GM18868 (cell line): ENCODE measurements at regions not wholly inside any gene's neighbourhood (a gene's known extent, or its start where the extent isn't known, plus 50 kb on each side); places are given as distances from the start of the nearest gene placed in this dataset.
"Not testable (repeated sequence)": the region's sequence is repeated elsewhere in the genome, so short reads cannot be mapped to it uniquely, and the experiment has no call there.

Experiments used
- ATAC-seq: cut with Tn5 transposase; IDR thresholded peaks from one replicate; pipeline ENCODE4 v1.9.1; 2021; ENCODE audit warnings: mild to moderate bottlenecking, moderate library complexity; ENCODE audit not compliant: unreplicated experiment

DNA sequence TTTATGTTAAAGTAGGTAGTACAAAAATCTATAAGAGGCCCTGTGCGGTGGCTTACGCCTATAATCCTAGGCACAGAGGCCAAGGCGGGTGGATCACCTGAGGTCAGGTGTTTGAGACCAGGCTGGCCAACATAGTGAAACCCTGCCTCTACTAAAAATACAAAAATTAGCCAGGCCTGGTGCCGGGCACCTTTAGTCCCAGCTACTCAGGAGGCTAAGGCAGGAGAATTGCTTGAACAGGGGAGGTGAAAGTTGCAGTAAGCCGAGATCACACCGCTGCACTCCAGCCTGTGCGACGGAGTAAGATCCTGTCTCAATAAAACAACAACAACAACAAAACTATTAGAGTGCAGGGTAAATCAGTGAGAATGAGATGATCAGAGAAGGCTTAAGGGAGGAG is 634.5 kb downstream of the NR2F1-AS1 start:
- ATAC-seq = no peak

DNA sequence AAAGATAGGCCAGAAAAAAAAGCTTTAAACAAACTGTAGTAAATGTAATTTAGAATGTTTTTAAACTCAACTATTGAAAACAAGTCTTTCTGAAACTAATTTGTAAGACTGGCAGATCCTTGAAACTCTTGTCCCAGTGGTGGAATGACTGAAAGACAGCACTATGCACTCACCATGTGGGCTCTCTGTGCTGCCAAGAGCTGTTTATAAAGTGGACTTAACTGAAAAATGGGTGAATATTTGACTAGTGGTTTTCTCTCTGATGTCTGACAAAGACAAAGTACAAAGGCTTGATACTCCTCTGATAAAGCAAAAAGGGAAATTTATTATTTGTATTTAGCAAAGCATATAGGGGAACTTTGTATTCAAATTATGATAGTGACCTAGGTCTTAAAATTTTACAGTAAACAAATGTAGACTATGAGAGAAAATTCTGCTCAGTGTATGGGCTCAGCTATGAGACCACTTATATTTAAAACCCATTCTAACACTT is 635.4 kb downstream of the NR2F1-AS1 start:
- no peak for ATAC-seq

DNA sequence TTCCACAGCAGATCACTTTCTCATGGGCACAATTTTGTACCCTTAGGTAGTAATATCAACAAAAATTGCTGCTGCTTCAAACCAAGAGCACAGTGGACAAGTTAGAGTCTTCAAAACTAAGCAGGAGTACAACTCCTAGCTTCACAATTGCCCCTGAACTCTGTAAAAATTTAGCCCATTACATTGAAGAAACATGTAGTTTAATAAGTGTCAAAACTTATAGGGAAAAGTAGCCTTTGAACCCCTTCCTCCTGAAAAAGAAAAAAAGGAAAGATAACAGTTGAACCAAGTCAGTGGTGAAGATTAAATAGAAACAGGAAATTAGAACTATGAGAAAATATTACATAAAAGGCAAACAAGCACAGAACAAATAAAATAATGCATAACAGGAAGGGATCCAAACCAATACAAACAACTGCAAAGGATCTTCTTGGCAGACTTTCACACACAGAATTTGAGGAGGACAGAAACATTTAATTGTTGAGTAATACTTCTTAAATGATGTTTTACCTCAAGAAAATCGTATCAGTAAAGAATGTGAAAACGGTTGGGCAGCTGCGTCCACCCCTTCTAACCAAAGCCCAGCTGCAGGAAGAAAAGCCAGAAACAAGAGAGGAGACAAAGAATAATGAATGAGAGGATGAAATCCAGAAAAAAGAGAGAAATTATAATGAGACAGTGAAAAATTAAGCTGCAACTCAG is 636.0 kb downstream of the NR2F1-AS1 start:
- no peak for ATAC-seq

DNA sequence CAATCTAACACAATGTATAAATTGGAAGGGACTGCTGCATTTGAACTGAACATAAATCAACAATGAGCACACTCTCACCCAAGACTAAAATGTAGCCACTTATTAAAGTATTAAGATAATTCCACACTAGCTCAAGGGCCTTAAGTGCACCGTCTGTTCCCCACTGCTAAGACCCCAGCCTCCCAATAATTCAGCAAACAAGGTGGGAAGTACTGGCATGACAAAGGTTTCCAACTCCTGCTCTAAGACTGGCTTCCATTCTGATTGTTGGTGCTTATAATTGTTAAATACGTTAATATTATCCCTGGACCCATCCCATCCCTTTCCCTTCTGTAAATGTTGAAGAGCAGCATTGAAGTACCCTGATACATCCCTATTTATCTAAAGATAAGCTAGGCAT is 636.7 kb downstream of the NR2F1-AS1 start:
- ATAC-seq = no peak

DNA sequence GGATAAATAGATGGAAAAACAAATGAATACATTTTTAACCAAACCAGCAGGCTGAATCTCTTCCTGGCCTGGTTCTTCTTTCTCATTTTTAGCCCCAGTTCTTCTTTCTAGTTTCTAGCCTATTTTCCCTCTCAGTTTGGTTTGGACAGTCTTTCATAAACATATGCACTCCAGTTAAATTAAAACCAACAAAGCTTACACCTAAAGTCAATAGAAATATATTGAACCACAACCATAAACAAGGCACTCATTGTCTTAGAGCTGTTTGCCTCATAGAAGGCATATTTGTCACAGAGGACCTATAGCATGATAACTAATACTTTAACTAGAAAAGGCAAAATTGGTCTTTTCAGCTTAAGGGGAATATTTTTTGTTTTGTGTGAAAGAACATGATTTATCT is 638.3 kb downstream of the NR2F1-AS1 start:
- ATAC-seq = no peak

DNA sequence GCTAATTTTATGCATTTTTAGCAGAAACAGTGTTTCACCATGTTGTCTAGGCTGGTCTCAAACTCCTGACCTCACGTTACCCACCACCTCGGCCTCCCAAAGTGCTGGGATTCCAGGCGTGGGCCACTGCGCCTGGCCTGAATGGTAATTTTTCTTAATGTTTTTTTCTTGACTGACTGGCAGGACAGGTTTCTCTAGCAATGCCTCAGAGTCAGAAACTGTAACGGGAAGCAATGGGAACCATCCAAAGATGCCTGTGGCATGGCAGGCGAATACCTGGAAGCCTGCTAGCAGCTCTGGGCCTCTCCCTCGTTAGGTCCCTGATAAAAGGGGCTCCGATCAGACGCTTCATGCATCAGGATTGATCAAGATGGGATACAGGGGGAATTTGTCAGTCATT is 639.2 kb downstream of the NR2F1-AS1 start:
- ATAC-seq = no peak

DNA sequence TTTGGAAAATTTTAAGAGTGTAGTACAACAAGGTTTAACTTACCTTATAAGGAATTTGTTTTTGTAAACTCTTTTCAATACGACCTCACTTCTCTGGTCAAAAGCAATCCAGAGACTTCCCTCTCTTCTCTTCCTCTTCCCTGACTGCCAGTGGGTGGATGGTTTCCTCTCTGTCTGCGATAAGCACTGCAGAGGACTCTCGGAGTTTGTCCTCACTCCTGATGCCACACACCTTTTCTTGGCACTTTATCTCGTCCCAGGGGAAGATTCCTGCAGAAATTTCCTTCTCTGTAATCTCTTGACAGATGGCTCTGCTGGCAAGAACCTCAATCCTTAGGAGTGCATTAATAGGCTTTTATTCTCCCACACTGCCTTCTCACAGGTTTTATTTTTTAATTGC is 641.6 kb downstream of the NR2F1-AS1 start:
- ATAC-seq = no peak

DNA sequence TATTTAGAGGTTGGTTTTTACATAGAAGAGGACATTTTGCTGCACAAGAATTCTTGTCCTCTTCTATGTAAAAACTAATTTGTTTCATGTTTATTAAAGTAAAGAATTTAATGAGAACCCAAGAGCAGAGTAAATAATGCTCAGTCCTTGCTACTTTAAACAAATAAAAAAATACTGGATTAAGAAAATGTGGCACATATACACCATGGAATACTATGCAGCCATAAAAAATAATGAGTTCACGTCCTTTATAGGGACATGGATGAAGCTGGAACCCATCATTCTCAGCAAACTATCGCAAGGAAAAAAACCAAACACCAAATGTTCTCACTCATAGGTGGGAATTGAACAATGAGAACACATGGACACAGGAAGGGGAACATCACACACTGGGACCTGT is 643.6 kb downstream of the NR2F1-AS1 start:
- not testable (repeated sequence) for ATAC-seq

DNA sequence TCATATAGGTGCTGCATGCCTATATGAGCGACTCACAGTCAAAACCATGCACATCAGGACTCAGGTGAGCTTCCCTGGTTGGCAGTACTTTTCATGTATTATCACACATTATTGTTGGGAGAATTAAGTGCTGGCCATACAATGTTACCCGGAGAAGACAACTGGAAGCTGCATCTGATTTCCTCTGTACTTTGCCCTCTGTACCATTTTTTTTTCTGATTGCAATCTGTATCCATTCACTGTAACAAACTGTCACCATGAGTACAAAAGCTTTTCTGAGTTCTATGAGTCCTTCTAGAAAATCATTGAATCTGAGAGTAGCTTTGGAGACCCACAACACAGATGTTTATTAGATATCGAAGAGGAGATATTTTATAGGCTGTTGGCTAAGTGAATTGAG is 651.0 kb downstream of the NR2F1-AS1 start:
- no peak for ATAC-seq

DNA sequence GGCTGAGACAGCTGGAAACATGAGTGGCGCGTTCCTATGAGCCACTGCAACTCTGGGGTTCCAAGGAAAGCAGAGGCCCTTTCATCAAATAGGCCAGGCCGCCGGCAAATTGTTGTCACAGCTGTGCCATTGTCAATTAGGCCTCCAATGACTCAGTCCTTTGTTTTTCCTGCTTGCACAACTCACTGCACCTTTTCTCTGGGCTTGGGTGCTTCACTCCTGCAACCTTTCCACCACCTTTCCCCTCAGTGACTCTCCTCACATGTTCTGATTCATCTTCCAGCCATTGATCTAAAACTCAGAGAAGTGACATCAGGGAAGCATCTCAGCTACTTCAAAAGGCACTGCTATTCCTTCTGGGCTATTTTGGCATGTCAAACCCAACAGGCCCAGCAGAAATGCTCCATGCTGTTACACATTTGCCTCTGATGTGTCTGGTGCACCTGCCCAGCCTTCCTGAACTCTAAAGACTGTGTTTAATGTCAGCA is 653.7 kb downstream of the NR2F1-AS1 start:
- ATAC-seq = no peak

DNA sequence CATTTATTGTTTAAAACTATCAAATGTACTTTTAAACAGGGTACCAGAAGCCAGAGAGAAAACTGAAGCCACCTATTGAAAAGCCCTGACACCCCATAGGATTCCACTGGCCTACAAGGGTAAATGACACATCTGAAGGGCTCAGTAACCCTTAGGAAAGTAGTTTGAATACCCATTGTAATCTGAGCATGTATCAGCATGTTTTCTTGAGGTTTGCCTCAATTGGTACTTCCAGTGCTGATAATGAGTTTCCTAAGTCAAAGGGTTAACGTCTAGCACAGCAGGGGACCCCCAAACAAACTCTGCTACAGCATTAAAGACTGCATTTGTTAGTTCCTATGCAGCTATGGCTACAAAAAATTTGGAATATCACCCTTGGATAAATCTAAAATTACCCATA is 657.1 kb downstream of the NR2F1-AS1 start:
- no peak for ATAC-seq

DNA sequence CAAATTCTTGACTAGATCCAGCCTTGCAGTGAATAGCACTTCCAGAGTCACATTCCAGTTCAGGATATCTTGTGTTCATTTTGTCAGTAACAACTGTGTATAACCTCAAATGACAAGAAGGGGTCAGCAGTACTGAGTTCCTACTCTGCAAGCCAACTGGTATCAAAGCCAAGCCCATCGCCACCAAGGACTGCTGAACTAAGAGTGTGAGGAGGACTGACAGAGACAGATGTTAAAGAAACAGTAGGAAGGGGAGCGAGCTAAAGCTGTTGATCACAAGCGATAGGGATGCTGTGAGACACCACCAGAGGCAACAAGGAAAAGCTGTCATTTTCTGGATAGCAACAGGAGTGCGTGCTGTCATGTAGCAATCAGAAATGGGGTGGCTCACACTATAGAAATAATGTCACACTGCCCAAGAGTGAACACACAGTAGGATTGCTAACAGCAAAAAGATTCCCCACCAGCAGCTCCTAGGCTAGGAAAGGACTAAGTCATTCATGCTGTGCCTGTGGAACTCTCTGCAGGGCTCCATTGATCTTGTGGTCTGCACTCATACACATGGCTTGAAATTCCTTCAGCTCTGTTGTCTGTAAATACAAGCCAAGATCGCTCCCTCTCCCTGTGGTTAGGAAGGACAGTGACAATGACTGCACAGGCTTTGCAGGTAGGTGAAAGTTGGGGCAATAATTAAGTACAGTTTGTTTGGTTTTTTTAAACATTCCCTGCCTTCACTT is 658.6 kb downstream of the NR2F1-AS1 start:
- ATAC-seq = no peak

DNA sequence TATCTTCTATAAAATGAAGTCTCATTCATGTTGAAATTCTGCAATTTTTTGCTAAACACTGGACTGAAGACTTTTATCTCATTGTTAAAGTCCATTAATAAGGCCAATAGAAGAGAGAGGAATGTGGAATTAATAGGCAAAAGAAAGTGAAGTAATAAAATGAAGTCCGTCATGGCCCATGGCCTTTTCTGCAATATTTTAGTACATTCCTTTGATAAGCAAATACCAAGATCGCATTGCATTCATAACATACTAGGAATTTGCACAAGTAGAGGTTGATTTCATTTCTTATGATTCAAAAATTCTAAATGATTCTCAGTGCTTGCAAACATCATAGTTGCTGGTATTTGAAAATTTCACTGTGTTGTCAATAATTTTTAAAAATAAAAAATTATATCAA is 664.0 kb downstream of the NR2F1-AS1 start:
- no peak for ATAC-seq

DNA sequence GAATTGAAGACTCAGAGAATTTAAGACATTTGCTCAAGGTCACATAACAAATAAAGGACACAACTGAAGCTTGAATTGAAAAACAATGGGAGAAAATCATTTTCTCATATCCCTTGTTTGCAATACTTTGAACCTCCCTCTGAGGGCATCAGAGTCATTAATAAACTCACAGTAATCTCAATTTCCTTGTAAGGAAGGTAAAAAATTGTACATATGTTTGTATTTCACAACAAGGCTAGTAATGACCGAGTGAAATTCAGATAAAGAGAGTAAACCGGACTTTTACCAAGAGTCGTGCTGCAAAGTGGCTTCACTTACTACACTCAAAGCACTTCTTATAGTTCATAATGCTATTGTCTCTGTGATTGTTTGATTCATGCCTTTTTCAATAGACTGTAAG is 665.0 kb downstream of the NR2F1-AS1 start:
- ATAC-seq = no peak

DNA sequence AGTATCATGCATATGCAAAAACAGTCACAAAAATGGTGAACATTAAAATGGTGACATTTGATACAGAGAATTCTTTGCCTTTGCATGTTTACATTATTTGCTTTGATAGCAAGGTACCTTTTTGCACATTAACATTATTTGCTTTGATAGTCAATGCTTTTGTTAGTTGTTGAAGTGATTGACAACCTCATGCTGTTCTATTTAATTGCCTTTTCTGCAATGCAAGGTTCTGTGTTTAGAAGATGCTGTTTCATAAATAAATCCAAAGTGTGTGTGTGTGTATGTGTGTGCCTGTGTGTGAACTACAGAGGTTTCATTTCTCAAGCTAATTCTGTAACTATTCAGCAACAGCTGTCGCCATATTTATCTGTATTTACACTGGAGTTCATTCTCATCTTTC is 668.7 kb downstream of the NR2F1-AS1 start:
- ATAC-seq = no peak

DNA sequence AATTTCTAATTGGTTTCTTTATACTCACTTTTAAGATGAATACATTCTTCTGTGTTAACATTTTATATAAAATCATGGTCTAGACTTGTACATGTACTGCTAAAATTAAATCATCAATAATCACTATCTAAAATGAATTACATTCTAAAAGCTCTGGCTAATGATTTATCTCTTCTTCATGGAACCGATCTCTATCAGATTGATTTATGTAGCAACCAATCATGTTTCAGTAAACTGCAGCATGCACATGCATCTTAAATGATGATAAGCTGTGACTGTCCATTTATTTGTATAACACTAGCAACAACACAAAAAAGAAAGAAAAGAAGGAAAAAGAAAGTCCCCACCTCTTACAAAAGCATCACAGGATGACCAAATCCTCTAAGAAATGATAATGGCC is 669.2 kb downstream of the NR2F1-AS1 start:
- no peak for ATAC-seq

DNA sequence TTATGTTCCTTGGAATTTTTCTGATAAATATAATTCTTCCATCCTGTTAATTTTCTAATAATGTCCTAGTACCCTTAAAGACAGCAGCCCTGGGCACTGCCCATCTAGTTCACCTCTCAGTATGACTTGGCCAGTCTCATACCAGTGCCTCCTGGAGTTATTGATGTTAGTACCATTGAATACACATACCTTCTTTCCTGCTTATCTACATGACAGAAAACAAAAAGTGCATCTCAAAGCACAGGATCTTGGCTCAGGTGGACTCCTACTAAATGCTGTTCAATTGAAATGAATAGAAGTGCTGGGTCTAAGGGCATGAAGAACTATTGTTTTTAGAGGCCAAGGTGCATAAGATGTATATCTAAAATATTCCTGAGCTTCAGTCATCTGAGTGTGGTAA is 669.7 kb downstream of the NR2F1-AS1 start:
- ATAC-seq = no peak

DNA sequence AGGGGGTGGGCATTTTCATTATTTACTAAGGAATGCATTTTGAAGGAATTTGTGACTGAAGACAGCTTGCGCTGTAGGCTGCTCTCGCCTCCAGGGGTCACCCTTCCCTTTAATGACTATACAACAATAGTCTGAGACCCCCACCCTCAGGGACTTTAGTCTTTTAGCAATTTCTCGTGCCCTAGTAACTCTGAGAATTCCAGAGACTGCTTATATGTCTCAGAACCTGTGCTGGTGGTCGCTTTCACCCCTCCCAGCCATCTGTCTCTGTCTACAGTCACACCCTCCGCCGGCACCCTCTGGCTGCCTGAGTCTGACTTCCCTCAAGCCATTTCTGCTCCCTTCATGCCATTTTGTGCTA is 671.4 kb downstream of the NR2F1-AS1 start:
- ATAC-seq = peak; percentile 43

DNA sequence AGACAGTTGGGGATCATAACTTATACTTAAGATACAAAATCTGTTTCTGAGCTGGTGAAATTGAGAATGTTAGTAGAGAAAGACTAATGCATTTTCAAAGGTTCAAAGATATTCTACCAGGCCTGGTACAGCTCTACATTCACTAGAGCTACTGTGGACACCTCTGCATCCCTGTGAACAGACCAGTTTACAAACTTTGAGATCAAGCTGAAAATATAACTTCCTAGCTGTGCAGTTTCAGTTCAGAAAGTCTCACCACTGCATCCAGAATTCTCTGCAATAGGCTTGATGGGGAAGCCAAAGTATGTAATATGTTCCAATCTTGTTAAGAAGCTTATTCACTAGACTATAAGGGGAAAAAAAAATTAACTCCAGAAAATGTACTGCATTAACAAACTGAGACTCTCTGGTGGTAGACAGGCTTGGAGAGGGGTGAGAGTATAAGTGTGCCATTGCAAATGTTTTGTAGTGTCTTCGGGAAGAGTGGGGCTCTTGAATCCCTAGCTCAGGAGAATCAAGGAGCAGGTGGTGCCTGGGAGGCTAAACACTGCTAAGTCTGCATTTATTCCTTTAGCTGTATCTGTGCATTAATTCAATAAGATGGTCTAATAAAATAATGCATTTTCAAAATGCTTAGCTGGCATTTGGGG is 671.9 kb downstream of the NR2F1-AS1 start:
- no peak for ATAC-seq

DNA sequence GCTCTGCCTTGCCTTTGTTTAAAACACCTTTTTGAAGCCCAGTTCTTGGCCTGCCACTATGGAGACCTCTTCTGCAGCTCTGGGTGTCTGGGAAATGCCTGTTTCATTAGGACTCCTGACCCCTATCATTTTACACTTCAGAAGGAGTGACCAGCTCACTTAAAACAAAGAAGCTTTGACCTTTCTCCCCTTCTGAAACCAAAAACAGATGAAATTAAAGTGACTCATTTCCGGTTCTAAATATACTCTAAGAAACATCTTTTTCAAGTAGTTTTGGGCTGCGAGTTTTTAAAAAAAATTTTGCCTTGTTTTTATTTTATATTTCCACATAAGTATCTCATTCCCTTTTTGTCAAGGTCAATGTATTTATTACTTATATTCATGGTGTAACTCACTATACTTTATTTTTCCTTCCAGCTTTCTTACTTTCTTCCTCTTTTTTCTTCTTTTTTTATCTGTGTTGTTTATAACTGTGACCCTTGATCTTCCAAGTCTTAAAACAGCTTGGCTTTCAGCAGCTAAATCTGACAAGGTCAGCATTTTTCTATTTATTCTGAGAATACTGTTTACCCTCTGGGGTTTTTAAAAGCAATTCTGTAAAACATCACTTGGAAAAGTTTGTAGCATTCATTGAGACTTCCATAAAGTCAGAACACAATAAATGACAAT is 672.9 kb downstream of the NR2F1-AS1 start:
- ATAC-seq = peak; percentile 51

DNA sequence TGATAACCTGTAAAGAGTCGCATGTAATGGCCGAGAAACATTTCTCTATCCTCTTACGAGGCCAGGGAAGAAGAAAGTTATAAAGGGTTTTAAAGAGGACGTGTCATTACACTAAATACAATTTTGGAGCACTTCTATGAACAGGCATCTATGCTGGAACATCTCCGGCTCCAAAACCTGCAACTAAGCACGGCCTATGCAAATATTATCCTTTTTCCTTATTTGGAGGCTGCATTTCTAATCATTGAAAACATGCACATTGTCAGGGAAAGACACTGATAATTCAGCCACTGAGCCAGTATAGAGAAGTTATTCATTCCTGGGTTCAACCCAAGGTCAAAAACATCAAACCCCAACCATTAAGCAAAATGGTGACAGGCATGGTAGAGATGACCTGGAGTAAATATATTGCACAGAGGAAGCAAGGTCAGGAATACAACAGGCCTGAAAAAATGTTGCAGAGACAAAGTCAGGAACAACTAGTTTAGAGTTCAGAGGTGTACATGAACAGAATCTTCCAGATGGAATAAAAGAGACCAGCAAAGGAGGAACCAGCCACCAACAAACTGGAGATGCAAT is 674.1 kb downstream of the NR2F1-AS1 start:
- no peak for ATAC-seq
